HG03175 (cell line): ENCODE measurements at regions not wholly inside any gene's neighbourhood (a gene's known extent, or its start where the extent isn't known, plus 50 kb on each side); places are given as distances from the start of the nearest gene placed in this dataset.

Experiments used
- ATAC-seq: cut with Tn5 transposase; IDR thresholded peaks from one replicate; pipeline ENCODE4 v1.9.1; 2021; ENCODE audit warnings: mild to moderate bottlenecking, moderate library complexity; ENCODE audit not compliant: unreplicated experiment

GRCh38 chrX:22648281-22648680, 351.5 kb upstream of the DDX53 start:
- ATAC-seq = no peak

DNA sequence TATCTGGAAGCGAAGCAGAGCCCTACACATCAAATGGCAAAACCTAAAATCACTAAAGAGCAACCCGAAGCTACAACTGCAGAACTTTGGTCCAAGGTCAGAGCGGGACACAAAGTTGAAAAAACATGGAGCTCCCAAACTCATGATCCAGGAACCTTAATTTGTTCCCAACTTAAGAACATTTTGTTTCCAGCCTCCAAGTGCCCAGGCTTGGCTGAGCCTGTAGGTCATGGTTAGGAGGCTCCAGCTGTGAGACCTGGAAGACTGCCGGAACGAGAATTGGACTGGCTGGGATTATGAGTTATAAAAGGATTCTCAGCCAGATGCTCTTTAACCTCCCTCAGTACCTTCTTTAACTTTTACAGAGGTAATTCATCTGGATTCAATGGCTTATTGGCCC, 349.1 kb upstream of the DDX53 start:
- ATAC-seq = no peak

- ATAC-seq = no peak
Measured at GRCh38 chrX:22652596-22652995, 347.2 kb upstream of the DDX53 start.

DNA sequence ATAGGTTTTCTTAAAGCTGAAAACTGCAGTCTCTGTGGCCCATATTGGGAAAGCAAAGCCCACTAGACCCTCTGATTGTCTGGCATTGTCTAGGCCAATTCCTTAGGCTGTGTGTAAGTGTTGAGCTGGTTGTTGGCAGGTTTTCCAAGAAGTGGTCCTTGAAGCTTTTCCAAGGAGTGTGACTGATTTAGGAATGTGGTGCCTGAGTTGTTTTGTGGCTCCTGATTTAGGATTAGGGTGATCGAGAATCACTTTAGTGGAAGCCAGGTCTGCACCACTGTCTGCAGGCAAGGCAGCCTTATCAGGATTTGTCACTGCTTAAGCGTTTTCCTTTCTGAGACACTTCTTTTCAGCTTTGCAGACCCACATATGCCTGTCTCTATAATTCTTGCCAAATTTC, 339.0 kb upstream of the DDX53 start:
- no peak for ATAC-seq

DNA sequence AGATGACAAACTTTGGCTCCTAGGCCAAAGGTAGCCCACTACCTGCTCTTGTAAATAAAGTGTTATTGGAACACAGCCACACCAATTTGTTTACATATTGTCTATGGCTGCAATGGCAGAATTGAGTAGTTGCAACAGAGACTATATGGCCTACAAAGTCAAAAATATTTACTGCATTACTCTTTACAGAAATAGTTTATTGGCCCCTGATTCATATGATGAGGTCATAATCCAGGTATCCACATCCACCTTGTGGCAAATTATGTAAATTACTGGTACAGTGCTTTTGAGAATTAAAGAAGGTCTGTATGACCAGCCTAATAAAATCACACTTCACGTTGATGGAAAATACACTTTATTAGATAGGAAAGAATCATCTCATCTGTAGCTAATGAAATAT, 337.0 kb upstream of the DDX53 start:
- no peak for ATAC-seq

GRCh38 chrX:22664826-22665225, 334.9 kb upstream of the DDX53 start:
- ATAC-seq = no peak

DNA sequence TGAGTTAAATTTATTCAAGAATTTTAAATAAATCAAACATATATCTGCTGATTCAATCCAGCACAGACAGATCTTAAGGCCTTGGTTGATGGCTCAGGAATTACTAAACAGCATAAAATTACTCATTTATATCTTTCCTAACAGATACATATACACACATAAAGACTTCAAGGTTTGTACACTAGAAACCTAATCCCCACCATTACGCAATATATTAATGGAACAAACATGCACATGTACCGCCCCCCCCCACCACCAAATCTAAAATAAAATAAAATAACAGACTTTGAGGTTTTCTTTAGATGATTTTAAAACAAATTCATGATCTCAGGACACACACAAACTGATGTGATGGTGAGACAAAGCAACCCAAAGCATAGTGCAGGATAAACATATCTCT, 333.9 kb upstream of the DDX53 start:
- ATAC-seq = no peak

DNA sequence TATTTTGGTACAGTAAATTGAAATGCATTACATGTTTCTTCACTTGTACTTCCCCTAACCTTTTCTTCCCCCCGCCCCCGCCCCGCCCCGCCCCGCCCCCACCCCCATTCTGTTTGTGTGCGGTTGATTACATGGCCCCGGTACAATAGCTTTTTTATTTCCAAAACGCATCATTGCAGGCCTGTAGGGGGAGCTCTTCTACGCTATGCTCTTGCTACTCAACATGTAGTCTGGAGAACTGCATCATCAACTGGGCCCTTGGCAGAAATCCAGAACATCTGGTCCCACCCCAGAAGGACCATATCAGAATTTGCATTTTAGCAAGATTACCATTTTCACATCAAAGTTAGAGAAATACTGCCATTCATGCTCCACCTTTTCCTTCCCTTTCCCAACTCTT, 333.3 kb upstream of the DDX53 start:
- no peak for ATAC-seq

DNA sequence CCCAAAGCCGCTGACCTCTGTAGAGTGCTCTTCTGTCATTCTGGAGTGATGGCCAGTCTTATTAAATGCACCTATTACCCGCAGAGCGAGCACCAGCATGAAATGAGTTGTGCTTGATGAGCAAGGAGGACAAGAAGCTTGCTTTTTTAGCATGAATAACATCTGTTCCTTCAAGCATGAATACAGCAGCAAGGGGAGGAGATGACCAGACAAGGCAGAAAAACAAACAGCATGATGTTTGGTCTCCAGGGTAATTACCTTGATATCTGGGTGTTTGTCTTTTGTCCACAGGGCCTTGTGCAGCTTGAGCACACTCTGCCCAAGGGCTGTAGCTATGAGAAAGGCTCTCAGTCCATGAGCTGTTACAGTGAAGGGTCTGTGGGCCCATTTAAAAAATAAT, 324.8 kb upstream of the DDX53 start:
- ATAC-seq = no peak

DNA sequence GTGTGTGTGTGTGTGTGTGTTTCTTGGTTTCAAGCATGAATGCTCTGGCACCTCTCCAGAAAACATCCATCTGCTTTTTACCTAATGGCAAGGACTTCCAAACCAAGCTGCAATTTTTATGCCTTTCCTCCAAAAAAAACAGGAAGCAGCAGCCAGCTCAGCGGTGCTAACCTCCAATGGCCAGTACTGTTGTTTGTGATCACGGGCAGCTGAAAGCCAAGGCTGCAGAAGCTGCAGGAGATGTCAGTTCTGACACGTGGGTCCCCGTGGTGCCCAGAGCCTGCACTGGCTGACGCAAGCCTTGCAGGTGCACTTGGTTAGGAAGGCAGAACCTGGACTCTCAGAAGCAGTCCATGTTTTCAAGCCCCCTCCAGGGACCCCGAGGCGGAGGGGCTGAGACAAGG, 313.6 kb upstream of the DDX53 start:
- no peak for ATAC-seq

DNA sequence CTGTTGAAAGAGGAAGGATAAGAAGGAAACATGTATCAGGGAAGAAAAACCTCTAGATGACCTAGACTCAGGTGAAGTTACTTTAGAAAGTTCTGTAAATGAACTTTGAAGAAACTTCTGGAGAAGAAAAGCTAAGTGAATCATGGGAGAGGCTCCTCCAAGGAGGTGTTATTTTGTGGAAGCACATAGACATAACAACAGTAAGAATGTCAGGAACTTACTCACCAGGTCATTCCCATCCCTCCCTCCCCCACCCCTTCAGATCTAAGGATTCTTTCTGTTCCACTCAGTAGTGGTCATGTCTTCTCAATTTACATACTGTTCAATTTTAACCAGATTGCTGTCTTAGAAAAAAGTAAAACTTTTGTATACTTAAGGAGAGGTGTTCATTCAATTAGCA, 310.5 kb upstream of the DDX53 start:
- ATAC-seq = no peak

GRCh38 chrX:22690116-22690515, 309.6 kb upstream of the DDX53 start:
- ATAC-seq = no peak

DNA sequence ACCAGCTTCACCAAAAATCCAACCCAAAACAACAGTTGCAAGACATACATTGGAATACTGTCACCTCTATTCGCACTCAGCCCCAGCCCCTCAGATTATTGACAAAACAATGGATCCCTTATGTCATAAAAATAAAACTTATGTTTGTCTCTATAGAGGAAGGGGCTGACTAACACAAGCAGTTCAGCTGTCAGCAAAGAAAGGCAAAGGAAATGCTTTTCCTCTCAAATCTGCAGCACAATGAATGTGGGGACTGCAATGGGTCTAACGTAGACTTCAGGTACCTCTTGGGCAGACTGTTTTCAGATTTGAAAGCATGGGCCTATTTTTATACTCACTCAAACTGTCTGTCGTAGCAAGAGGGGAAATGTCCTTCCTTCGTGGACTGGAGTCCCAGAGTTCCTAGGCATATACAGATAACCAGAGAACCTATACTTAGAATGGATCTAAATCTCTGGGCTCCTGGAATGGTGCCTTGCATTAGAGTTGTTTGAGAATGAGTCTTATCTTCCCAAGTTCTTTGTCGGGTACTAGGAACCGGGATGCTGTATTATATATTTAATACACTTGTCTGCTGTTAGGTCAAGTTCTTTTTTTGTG, 307.7 kb upstream of the DDX53 start:
- ATAC-seq = no peak

- no peak for ATAC-seq
Measured at GRCh38 chrX:22698151-22698550, 301.6 kb upstream of the DDX53 start.

DNA sequence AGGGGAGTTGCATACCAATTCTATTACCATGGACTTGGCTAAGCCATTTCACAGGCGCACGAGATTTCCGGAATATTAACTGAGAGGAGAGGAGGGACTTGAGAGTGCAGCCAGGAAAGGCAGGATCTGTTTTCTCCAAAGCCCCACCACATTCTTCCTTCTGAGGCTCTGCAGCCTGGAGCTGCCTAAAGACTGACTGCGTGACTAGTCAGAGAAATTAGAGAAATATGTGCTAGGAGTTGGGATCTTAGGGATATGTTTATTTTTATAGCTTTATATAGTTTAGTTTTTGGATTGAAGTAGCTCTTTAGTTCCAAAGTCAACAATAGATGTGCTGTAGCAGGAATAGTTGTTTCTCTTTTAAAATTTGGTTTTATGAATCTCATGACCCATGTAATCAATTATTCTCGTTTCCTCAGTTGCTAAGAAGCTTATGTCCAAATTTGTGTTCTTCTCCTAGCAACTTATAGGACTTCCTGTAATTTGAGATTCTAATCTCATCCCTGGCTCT, 300.1 kb upstream of the DDX53 start:
- ATAC-seq = no peak

- ATAC-seq = no peak
Measured at GRCh38 chrX:22712942-22713341, 286.8 kb upstream of the DDX53 start.

- no peak for ATAC-seq
Measured at GRCh38 chrX:22730542-22730941, 269.2 kb upstream of the DDX53 start.

DNA sequence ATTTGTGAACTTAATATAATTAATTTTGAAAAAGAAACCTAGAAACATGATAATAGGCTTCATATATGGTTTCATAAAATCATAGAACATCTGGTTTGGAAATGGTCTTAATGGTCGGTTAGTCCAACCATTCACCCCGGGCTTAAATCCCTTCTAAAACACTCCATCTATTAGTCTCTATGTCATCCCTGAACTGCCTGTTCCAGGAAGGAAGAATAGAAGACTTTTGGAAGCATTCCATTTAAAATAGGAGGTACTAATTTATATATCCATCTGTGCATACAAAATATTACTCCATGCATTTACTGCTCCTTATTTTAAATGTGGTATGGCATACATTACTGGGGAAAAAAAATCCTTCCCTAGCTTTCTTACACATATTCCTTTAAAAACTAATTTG, 262.2 kb upstream of the DDX53 start:
- ATAC-seq = no peak

GRCh38 chrX:22739276-22739675, 260.5 kb upstream of the DDX53 start:
- no peak for ATAC-seq

GRCh38 chrX:22740836-22741235, 258.9 kb upstream of the DDX53 start:
- no peak for ATAC-seq

DNA sequence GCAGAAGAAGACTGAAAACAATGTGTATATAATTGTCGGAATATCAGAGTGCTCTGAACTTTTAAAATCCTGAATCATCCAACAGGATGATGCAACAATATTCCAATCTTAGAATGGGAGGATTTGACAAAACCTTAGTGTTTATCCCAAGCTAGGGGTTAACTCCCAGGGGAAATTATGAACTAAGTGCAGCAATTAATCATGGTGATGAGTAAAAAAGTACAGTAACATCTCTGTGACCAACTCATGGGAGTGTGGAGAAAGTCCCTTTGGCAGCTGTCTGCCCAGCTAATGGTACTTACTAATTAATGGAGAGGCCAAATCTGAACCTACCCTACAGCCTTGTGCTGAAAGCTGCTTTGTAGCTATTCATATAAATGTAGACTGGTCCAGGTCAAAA, 257.6 kb upstream of the DDX53 start:
- ATAC-seq = no peak

- no peak for ATAC-seq
Measured at GRCh38 chrX:22746081-22746480, 253.7 kb upstream of the DDX53 start.
